Left lobe of liver (tissue), 2 donors: ENCODE measurements at regions not wholly inside any gene's neighbourhood (a gene's known extent, or its start where the extent isn't known, plus 50 kb on each side); places are given as distances from the start of the nearest gene placed in this dataset.
"Not testable (repeated sequence)": the region's sequence is repeated elsewhere in the genome, so short reads cannot be mapped to it uniquely, and the experiment has no call there.

Source experiments
- ATAC-seq: fragments of 200-7000 bp; cut with Tn5 transposase; one replicate; pipeline ENCODE4 v1.9.1; 2020; ENCODE audit warnings: mild to moderate bottlenecking, moderate library complexity
- DNase-seq: peaks from one replicate; pipeline ENCODE4 v3.0.0-alpha.2; 2020; ENCODE audit warnings: low spot score
- donor health status: DM: no; HTN: no; CAD: no; lungs with moderate emphysema.
- donor health status: DM: no; HTN: yes; CAD: no.

- not testable (repeated sequence) for ATAC-seq, DNase-seq
Observed at GRCh38 chr13:109264603-109265437, 521.6 kb downstream of the IRS2 start.

- ATAC-seq, DNase-seq: not testable (repeated sequence)
Observed at GRCh38 chr13:109257761-109258157, 528.6 kb downstream of the IRS2 start.
